NCI-H345 treated with DMSO at 0.1 percent for 48 hours (cell line): ENCODE measurements at regions not wholly inside any gene's neighbourhood (a gene's known extent, or its start where the extent isn't known, plus 50 kb on each side); places are given as distances from the start of the nearest gene placed in this dataset.

Source experiments
- DNase-seq: peaks from one replicate; lab custom pipeline; 2025; ENCODE audit not compliant: unreplicated experiment; lab: John Stamatoyannopoulos, UW

DNA sequence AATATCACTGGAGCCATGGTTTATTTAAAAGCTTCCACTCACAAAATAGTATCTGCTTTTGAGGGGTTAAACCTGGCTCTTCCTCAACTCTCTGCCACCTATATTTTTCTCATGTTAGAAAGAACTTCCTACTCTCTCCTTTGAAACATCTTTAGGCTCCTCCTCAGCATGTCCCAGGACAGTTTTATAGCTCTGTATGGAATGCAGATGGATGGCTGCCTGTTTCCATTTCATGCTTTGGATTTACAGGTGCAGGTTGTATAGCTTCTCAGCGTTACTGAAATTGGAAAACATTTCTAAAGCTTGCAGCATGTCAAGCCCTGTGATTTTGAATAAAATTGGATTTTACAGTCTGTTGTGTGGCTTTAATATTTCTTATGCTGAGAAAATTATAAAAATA lies 314.0 kb downstream of the NDFIP2 start:
- DNase-seq, result no peak

DNA sequence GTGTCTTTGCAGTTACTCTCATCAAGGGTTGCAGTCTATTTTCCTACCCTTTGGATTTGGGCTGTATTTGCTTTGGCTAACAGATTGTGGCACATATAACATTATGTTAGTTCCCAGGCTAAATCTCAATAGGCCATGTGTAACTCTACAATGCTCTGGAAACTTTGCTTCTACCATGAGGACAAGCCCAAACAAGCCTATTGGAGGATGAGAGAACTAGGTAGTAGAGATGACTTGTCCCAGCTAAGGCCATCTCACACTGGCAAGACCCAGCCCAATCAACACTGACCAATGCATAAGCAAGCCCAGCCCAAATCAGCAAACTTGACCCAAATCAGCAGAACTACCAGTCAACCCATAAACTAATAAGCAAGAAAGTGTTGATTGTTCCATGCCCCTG lies 311.8 kb downstream of the NDFIP2 start:
- DNase-seq, result no peak

DNA sequence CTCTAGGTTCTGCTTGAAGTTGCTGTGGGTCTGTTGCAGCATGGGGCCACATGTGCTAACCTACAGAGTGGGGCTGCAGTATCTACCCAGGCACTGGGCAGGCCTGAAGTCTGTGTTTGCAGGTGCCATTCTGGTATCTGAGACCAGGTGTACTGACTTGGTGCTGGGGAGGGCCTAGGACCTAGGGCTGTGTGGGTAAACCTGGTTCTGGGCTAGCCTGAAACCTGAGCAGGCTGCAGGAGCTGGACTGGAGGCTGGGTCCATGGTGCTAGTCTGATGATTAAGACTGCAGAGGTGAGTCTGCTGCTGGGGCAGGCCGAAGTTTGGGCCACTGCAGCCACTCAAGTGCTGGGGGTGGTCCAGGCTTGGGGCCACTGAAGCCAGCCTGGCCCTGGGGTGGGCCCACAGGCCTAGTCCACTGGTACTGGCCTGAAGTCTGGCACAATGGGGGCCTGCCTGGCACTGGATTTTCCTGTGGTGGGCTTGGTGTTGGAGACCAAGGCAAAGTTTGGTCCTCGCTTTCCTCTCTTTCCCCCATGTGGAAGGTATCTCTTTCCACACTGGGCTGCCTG lies 310.6 kb downstream of the NDFIP2 start:
- DNase-seq, result no peak

DNA sequence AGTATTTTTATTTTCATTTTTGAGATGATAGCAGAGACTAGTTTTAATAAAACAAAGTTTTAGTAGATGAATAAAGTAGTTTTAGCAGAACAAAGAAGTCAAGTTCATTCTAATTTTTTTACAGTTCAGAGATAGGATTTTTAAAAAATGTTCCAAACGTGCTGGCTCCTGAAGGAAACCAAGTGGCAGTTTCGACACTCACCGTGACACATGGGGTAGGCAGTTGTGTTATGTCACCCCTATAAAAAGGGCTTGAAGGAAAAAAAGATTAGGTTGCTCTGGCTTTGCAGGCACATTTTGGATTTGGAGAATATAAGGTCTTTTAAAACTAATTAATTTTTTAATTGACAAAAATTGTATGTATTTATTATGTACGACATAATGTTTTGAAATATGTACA lies 305.2 kb downstream of the NDFIP2 start:
- DNase-seq, result no peak

DNA sequence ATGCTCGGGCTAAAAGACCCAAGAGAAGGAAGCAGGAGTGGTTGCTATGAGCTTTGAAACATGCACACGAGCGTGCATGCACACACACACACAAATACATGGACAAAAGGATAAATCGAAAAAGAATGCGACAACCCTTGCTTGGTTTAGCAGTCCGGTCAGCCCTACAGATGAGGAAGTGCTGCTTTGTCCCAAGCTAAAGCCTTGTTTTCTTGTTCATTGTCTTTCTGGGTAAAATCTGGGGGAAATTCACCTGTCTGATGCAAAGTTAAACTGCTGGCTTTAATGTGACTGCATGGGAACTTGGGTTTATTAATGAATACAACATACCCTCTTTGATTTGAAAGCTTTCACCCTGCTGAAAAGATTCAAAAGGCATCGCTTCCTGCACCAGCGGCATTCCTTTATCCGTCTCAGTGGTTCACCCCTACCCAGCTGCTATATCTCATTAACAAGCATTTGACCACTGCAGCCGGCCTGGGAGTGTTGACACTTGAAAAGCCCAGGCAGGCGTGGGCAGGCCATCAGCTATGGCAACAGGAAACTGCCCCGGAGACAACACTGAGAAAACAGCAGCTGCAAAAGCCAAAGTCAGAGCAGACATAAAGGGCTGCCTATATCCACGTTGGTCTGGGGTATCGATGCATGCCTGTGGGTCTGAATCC lies 301.7 kb downstream of the NDFIP2 start:
- peak; percentile 70 for DNase-seq

DNA sequence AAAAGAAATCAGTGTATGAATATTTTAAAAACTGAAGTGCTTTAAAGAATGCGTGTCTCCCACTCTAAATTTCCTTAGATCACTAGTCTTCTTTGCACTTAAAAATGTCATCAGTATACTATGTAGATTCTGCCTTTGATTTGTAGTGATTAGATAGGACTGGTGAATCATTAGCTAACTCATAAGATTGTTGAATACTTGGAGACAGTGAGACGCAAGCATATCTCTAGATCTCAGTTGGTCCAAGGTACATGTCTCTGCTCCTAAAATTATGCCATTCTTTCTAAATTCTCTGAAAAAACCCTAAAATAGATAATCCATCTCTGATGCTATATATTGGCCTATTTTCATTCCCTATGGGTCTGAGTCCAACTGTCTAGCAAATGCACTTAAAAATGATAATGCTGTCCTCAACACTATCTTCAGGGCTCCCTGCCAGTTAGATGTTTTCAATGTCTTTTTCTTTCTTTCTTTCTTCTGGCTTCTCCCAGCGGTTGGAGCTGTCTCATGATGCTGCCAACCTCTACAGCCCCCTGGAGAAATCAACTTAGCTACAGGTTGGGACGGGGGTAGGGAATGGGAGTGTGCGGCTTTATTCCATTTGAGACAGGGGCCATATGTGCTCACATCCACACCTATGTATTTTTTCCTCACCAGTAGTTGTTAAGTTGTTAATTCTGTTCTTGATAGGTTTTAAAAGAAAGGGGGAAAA lies 301.0 kb downstream of the NDFIP2 start:
- no peak for DNase-seq

DNA sequence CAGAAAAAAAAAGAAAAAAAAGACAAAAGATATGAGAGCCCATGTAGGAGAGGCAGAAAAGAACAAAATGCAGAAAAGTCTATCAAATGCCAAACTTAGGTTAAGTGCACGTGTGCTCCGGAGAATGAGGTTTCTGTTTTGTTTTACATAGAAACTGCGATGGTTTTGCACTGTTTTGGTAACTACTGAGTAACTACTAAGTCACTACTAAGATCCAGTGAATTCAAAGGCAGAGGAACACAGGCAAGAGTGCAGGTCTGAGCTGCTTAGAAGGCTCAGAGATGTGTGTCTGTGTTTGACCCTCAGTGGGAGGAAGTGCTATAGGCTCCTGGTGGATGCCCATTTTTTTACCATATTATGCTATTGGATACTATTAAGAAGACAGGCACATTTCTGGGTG lies 299.3 kb downstream of the NDFIP2 start:
- no peak for DNase-seq

DNA sequence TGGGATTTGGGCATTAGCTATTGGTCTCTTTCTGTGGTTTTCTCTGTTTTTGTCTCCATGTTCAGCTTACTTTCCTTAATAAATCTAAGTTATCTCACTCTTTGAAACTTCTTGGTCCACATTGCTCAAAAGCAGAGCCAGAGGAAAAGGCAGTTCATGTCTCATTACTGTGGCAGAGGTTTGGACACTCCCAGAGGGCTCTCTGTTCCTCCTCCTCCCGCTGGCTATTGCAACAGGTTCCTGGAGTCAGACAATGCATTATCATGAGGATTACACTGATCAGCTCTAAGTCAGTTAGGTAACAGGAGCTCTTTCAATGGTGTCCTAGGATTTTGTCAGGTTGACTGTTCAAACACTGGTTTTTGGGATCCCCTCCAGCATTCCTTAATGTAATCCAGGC lies 298.8 kb downstream of the NDFIP2 start:
- no peak for DNase-seq

DNA sequence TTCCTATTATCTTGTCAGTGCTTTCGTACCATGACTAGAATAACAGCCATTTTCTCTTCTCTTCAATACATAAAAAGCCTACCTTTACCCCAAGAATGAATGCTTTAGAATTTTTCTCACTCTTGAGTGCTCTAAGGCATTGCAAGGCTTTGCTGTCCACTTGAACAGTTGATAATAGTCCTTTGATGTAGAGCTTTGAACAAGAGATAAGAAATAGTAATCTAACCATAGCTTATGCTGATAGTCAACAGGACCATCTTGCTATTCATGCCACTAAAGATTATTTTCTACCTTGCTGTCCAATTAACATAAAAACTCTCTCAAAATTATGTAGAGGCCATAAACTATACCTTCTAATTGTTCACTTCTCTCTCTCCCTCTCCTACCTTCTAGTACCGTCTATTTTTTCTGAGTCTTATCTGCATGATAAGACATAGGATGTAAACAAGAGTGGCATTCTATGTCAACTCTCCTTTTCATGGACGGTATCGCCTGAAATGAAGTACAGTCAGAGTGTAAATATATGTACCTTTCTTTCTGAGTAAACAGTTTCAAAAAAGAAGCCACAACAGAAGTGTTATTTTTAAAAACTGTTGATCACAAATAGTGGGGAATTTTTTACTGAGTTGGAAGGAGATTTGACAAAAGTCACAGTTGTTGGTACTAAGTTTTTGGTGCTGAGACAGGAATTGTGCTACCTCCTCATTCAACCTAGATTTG lies 297.9 kb downstream of the NDFIP2 start:
- DNase-seq, result no peak

DNA sequence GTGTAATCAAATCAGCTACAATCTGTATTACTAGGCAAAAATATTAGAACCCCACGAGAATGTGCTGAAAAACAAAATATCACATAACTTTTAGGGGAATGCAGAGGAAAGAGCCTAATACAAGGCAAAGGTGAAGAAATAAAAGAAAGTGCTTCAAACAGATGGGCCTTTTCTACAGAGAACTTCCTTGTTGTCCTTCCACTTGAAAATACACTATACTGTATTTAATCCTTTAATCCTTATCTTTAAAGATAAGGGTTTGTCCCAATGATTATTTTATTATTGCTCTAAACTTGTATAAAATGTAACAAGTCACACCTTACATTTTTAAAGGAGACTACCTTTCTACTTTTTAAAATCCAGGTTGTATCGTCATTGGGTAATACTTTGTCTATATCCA lies 296.5 kb downstream of the NDFIP2 start:
- DNase-seq, result no peak

DNA sequence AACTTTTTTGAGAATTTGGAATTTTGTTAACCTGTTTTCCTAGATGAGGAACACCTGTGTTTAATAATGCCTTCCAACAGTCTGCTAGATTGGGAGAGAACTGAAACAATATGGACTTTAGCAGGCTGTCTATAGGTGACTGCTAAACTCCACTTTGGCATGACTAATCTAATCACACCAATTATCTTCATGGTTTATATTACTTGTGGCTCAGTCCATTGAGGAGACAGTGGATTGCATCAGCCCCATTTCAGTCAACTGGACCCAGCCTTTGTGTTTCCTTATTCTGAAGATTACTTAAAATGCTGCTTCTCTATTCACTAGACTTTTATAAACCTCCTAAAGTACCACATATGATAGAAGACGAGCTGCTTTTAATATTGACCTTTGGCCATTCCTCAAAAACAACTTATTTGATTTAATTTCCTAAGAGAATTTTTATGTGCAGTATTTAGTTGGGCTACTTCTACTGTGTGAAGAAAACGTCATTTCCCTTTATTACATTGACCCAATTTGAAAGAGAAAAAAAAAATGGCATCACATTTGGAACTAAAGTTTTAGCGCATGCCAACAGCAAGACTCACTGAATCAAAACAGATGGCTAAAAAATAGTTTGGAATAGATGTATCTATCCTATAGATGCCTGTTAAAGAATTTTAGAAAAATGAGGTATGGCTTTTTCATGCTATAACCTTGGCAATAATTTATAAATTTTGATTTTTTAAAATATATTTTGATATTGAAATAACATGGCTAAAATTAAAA lies 295.8 kb downstream of the NDFIP2 start:
- no peak for DNase-seq

DNA sequence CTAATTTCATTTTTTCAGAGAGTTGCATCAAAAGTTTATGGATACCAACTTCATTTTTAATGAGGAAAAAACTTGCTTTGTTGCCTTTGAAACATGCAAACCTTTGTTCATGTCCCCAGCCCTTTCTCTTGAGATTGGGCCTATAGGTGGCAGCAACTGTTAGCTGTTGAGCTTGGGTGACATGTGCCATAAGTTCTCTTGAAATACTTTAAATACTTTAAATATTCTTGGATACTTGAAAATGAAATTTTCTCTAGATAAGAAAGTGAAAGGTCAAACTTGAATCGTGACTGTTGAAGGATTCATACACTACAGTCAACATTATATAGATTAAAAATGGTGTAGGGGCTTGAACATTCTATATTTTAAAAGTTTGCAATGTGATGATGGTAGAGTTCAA lies 294.9 kb downstream of the NDFIP2 start:
- peak; percentile 5 for DNase-seq

DNA sequence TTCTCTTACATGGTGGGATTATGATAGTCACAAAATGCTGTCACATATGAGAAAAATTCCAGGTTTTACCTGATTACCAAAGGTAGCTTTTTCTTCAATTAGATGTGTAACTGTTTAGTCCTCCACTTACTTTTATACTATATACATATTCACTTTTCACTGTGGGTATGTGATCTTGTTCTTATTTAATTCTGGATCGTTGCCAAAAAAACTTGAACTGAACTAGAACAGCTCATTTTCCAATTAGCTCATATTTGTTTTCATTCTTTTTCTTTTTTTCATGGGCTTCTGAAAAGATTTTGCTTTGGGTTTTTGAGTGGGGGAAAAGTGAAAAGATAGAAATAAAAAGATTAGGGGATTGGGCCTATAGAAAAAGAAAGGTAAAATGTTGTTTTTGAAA lies 291.9 kb downstream of the NDFIP2 start:
- DNase-seq, result no peak

DNA sequence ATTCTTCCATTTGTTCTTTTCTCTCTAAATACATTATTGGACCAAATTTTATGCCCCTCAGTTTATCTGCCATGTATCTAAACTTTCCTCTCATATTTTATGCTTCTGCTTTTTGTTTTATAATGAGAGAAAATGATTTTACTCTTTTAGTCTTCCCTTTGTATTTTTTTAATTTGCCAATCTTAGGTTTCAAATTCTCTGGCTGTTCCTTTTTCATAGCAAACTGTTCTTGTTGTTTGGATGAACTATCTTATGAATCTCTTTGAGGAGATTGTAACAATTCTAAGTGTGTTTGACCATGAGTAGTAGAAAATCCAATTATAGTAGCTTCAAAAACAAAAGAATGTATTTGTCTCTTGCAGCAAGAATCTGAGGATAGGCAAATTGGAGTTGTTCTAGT lies 290.5 kb downstream of the NDFIP2 start:
- no peak for DNase-seq

DNA sequence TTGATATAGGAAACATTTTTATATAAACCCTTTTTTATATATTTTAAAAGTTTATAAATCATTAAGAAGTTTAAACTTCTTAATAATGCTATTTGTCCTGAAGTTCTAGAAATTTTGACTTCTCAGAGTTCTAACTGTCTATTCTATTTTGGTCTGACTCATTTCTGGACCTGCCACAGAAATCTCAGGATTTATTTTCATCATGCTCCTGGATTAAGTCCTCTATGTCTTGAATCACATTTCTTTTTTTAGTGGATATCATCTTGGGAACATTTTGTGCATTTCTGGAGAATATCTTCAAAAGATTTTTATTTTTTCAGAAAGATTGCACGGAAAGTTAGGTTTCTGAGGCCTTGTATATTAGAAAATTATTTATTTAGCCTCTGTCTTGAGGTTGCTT lies 289.1 kb downstream of the NDFIP2 start:
- DNase-seq, result no peak

DNA sequence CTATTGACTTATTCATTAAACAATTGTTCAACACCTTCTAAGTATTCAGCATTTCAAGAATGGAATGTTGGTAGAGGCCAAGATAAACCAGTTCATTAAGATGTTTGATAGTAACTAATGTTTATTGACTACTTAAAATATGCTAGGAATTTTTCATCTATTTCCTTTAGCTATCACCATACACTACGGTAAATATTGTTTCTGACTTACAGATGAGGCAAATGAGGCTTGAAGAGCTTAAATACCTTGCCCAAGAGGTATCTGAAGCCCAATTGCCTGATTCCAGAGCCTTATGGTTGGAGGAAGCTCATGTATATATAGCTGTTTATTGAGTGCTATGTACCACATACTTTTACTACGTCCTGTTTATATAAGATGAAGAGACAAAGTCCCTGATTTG lies 286.2 kb downstream of the NDFIP2 start:
- DNase-seq, result no peak

DNA sequence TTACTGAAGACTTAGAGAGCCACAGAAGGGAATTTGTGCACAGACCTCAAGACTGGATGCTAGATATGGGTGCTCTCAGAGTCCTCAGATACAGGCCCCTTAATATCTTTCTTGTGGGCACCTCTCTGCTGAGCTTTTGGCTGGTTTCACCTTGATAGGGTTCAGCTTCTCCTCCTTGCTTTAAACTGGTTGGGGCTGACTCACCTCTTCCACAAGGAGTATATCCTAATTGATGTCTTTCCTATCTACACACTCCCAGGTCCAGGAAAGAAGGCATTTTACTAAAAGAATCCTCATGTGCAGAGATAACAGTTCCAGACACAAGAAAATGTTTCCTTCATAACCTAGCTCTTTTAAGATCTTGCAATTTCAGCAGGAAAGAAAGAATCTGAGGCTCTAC lies 284.4 kb downstream of the NDFIP2 start:
- DNase-seq, result no peak

DNA sequence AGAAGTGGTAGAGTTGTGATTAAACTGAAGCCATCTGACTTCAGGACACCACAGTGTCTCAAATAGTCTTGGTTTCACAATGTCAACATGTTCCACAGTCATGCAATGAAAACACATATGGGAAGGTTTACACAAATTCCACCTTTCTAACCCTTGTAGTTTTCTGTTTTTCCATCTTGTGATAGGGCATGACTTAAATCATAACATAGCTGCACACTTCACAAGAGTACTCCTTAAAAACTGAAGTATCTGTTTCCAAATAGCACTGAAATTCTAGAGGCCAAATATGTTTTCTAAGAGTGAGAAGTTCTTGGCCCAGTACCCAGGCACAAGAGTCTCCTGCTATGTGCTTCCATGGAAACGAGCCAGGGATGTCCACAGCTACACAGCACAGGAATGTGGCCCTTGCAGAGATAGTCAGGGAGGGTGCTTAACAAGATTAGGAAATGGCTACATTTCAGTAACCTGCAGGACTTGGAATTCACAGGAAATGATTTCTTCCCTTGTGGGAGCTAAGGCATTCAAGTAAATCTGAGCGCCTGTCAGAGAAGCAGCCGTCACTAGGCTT lies 269.1 kb downstream of the NDFIP2 start:
- DNase-seq, result no peak

DNA sequence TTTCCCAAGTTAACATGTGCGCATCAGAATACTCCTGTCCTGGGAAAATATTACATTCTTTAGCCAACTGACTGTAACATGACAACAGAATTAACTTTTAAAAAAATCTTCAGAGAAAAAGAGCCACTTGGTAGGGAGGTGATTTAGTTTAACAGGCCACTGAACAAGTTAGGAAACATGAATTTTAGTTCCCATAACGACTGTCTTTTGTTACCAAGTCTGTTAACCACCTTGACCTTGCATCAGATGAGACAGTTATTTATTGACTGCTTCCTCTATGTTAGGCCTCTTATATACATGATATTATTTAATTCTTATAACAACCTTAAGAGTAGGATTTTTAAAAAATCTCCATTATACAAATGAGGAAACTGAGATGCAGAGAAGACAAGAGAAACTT lies 268.6 kb downstream of the NDFIP2 start:
- DNase-seq, result no peak

DNA sequence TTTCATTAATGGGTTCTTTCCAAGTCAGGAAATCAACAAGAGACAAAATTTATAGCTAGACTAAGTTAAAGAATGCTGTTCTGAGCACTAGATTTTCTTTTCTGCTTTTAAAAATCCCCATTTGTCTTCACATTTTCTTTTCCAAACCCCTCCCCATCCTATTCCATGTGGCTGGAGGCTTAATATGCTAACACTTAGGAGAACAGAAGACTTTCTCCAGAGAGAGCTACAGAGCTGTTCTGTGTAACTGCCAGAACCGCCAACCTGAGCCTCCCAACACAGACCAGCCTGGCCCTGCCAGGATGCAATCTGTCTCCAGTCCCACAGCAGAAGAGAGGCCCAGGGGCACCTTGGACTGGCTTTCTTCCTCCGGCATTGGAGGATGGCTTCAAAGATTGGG lies 264.1 kb downstream of the NDFIP2 start:
- no peak for DNase-seq

DNA sequence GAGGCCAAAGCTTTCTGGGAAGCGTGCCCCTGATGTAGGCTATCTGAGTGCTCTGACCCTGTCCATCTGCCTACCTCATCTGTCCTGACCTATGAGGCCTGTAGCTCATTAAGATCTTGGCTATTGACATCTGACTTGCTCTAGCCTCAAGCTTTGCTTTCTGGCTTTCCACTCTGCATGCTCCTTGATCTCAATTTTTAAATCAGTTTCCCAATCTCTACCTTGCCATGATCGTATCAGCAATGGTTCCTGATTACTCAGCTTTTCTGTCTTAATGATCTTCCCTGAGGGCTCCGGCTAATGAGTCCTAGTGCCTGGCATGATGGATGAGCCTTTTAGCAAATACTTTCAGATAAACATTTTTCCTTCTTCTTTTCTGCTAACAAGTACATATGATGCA lies 262.0 kb downstream of the NDFIP2 start:
- no peak for DNase-seq
